ENCODE measurements at regions not wholly inside any gene's neighbourhood (a gene's known extent, or its start where the extent isn't known, plus 50 kb on each side); places are given as distances from the start of the nearest gene placed in this dataset.
"Not testable (repeated sequence)": the region's sequence is repeated elsewhere in the genome, so short reads cannot be mapped to it uniquely, and the experiment has no call there.

DNA sequence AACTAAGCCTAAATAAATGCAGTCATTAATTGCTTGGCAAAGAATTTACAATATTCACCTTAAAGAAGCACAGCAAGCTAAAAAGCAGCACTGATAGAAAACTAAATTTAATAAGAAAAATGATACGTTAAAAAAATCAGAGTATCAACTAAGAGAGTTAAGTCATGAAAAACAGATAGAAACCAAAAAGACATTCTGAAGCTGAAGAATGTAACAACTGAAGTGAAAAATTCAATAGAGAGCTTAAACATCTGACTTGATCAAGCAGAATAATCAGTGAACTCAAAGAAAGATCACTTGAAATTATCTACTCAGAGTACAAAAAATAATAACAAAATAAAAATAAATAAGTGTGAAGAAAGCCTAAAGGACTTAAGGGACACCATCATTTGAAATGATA is 588.0 kb upstream of the HS3ST1 start:
- 87% methylated on average over 1 of the region's 1 CpG for WGBS
- Histone ChIP-seq H3K27ac (ENCODE audit: low read depth in 1 of 2, low read length in 2 of 2) (no peak overlapping the region), H3K9ac (ENCODE audit: low read depth in 1 of 2, low read length in 2 of 2) (no peak overlapping the region), H3K36me3 (ENCODE audit: control insufficient read depth in 4 of 4, insufficient read depth in 3 of 4, low read depth in 1 of 4, low read length in 3 of 4) (no peaks in the 10 kb centered on the region), H3K4me3 (ENCODE audit: low read depth in 1 of 3, low read length in 3 of 3) (no peak overlapping the region), H3K4me1 (ENCODE audit: control insufficient read depth in 4 of 4, insufficient read depth in 4 of 4, low read length in 3 of 4) (no peaks in the 10 kb centered on the region), H3K27me3 (ENCODE audit: control insufficient read depth in 4 of 4, insufficient read depth in 4 of 4, low read length in 3 of 4) (no peaks in the 10 kb centered on the region), H3K9me3 (ENCODE audit: control insufficient read depth in 4 of 4, low read length in 3 of 4) (no peaks in the 10 kb centered on the region)
- no peak for DNase-seq (ENCODE audit: low spot score)
- TF ChIP-seq HNF4G (IDR thresholded peaks at IDR 0.05) (no peak), SP1 (IDR thresholded peaks at IDR 0.05) (no peak), RXRA (IDR thresholded peaks at IDR 0.05) (no peak), CTCF (IDR thresholded peaks at IDR 0.05; ENCODE audit: low read depth, low read length, missing input control) (no peak), MAX (IDR thresholded peaks at IDR 0.05) (no peak)

DNA sequence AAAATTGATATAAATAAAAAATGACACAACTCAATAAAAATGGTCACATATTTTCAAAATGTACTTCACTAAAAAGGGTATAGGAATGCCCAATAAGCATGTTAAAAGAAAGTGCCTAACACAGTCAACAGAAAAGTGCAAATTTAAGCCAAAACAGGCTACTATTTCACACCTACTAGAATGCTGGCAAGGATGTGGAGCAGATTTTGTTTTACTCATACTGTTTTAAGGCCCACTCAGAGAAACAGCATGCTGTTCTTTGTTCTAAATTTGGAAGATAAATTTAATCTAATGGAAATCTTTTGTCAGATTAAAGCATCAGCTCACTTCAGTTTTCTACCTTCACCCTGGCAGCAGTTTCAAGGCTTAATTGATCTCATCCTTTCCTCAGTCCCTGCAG is 576.8 kb upstream of the HS3ST1 start:
- H3K36me3 ChIP-seq (ENCODE audit: control insufficient read depth in 4 of 4, insufficient read depth in 3 of 4, low read depth in 1 of 4, low read length in 3 of 4) = no peaks in the 10 kb centered on the region
- no peak for DNase-seq (ENCODE audit: low spot score)
- no peak overlapping the region for H3K4me3 ChIP-seq (ENCODE audit: low read depth in 1 of 3, low read length in 3 of 3)
- no peaks in the 10 kb centered on the region for H3K4me1 ChIP-seq (ENCODE audit: control insufficient read depth in 4 of 4, insufficient read depth in 4 of 4, low read length in 3 of 4)
- H3K9ac ChIP-seq (ENCODE audit: low read depth in 1 of 2, low read length in 2 of 2) = no peak overlapping the region
- no peak overlapping the region for H3K27ac ChIP-seq (ENCODE audit: low read depth in 1 of 2, low read length in 2 of 2)
- H3K27me3 ChIP-seq (ENCODE audit: control insufficient read depth in 4 of 4, insufficient read depth in 4 of 4, low read length in 3 of 4) = no peaks in the 10 kb centered on the region
- no peak for TF ChIP-seq RXRA (IDR thresholded peaks at IDR 0.05)
- no peak for TF ChIP-seq HNF4G (IDR thresholded peaks at IDR 0.05)
- no peak for TF ChIP-seq CTCF (IDR thresholded peaks at IDR 0.05; ENCODE audit: low read depth, low read length, missing input control)
- no peak for TF ChIP-seq MAX (IDR thresholded peaks at IDR 0.05)
- no peak for TF ChIP-seq YY1 (IDR thresholded peaks at IDR 0.05)
- TF ChIP-seq FOXA2 (IDR thresholded peaks at IDR 0.05) = no peak
- no peak for TF ChIP-seq EGR1 (IDR thresholded peaks at IDR 0.05; ENCODE audit: low read depth in 2 of 2)
- TF ChIP-seq GABPA (IDR thresholded peaks at IDR 0.05 in 1 of 2, conservative IDR thresholded peaks at IDR 0.05 in 1 of 2) = no peak
- H3K9me3 ChIP-seq (ENCODE audit: control insufficient read depth in 4 of 4, low read length in 3 of 4) = no peaks in the 10 kb centered on the region

- not testable (repeated sequence) for H3K36me3 ChIP-seq (ENCODE audit: control insufficient read depth in 4 of 4, insufficient read depth in 3 of 4, low read depth in 1 of 4, low read length in 3 of 4); H3K27me3 ChIP-seq (ENCODE audit: control insufficient read depth in 4 of 4, insufficient read depth in 4 of 4, low read length in 3 of 4); H3K9ac ChIP-seq (ENCODE audit: low read depth in 1 of 2, low read length in 2 of 2); H3K9me3 ChIP-seq (ENCODE audit: control insufficient read depth in 4 of 4, low read length in 3 of 4); DNase-seq (ENCODE audit: low spot score); H3K4me1 ChIP-seq (ENCODE audit: control insufficient read depth in 4 of 4, insufficient read depth in 4 of 4, low read length in 3 of 4); H3K27ac ChIP-seq (ENCODE audit: low read depth in 1 of 2, low read length in 2 of 2); H3K4me3 ChIP-seq (ENCODE audit: low read depth in 1 of 3, low read length in 3 of 3)
- WGBS = 77% methylated on average over 5 of the region's 5 CpGs
These were observed 567.9 kb upstream of the HS3ST1 start for GRCh38 chr4:11996581-11996980.
